H1 (cell line): ENCODE measurements at regions not wholly inside any gene's neighbourhood (a gene's known extent, or its start where the extent isn't known, plus 50 kb on each side); places are given as distances from the start of the nearest gene placed in this dataset.

Source experiments
- CTCF ChIA-PET: fragments of 300-600 bp; sonication (Branson Sonifier 250); formaldehyde crosslinking; loops from one replicate; lab custom pipeline; 2021; ENCODE audit not compliant: partially characterized antibody; lab: Charles Lee
- POLR2A ChIA-PET: fragments of 300-600 bp; sonication (Branson Sonifier 250); formaldehyde crosslinking; loops from one replicate; lab custom pipeline; 2021; ENCODE audit warnings: inconsistent platforms; ENCODE audit not compliant: partially characterized antibody; lab: Charles Lee
- DNase-seq, 2 experiments: peaks; one replicate each; pipeline versions ENCODE4 v3.0.0 to v3.0.0-alpha.2; 2010 to 2022; ENCODE audit warnings: low spot score in 2 of 2, low read depth in 1 of 2, mixed read lengths in 1 of 2
- FAIRE-seq: peaks from 2 replicates; lab custom pipeline; 2011; peaks lifted over from hg19 to GRCh38; lab: Jason Lieb, UNC
- H2AFZ ChIP-seq: 2 replicates; pipeline ENCODE4 v1.8.1; 2012; ENCODE audit warnings: low read length, inconsistent platforms
- H2AK5ac ChIP-seq: 2 replicates; pipeline ENCODE4 v1.6.1; 2013; ENCODE audit warnings: low read depth, low read length
- H2BK120ac ChIP-seq: replicated peaks from 2 replicates; pipeline ENCODE3; 2013; ENCODE audit warnings: low read depth, low read length, inconsistent platforms
- H2BK12ac ChIP-seq: 2 replicates; pipeline ENCODE4 v1.6.1; 2013; ENCODE audit warnings: low read depth, low read length
- H2BK15ac ChIP-seq: 2 replicates; pipeline ENCODE4 v1.6.1; 2013; ENCODE audit warnings: low read length
- H2BK20ac ChIP-seq: 2 replicates; pipeline ENCODE4 v1.6.1; 2013; ENCODE audit warnings: low read length
- H2BK5ac ChIP-seq: 2 replicates; pipeline ENCODE4 v1.6.1; 2013; ENCODE audit warnings: low read depth, low read length
- H3K14ac ChIP-seq: 2 replicates; pipeline ENCODE4 v1.6.1; 2013; ENCODE audit warnings: inconsistent platforms; ENCODE audit not compliant: insufficient read length
- H3K18ac ChIP-seq: 2 replicates; pipeline ENCODE4 v1.6.1; 2013; ENCODE audit warnings: low read length; ENCODE audit errors: extremely low read depth
- H3K23ac ChIP-seq: 2 replicates; pipeline ENCODE4 v1.6.1; 2013; ENCODE audit warnings: inconsistent platforms; ENCODE audit not compliant: insufficient read length
- H3K23me2 ChIP-seq: 2 replicates; pipeline ENCODE4 v1.6.1; 2013; ENCODE audit warnings: low read depth, low read length
- H3K27ac ChIP-seq: 2 replicates; pipeline ENCODE4 v1.6.1; 2011; ENCODE audit warnings: low read depth, low read length, inconsistent platforms
- H3K27me3 ChIP-seq, 4 experiments: replicated peaks in 1 of 4; 1 replicate in 1 of 4; 2 replicates in 3 of 4; pipeline versions ENCODE4 v1.6.1 to v1.8.1; 2011 to 2013; ENCODE audit warnings: low read length in 3 of 4, mild to moderate bottlenecking in 3 of 4, inconsistent platforms in 2 of 4, mixed read lengths in 2 of 4, moderate library complexity in 1 of 4; ENCODE audit not compliant: control insufficient read depth in 3 of 4, insufficient read depth in 3 of 4; ENCODE audit errors: extremely low read depth in 1 of 4
- H3K36me3 ChIP-seq, 4 experiments: 2 replicates each; pipeline versions ENCODE4 v1.6.1 to v1.8.1; 2011 to 2013; ENCODE audit warnings: mild to moderate bottlenecking in 4 of 4, low read length in 3 of 4, moderate library complexity in 2 of 4, control low read depth in 1 of 4, inconsistent platforms in 1 of 4; ENCODE audit not compliant: insufficient read depth in 4 of 4, control insufficient read depth in 2 of 4
- H3K4ac ChIP-seq: replicated peaks from 2 replicates; pipeline ENCODE3; 2013; ENCODE audit warnings: low read length, low read depth, mixed read lengths, inconsistent platforms; ENCODE audit not compliant: insufficient read length
- H3K4me1 ChIP-seq, 4 experiments: replicated peaks in 1 of 4; 1 replicate in 1 of 4; 2 replicates in 3 of 4; pipeline versions ENCODE4 v1.6.1 to v1.8.1; 2011 to 2013; ENCODE audit warnings: low read length in 3 of 4, inconsistent platforms in 2 of 4, mixed read lengths in 1 of 4; ENCODE audit not compliant: insufficient read depth in 4 of 4, control insufficient read depth in 3 of 4
- H3K4me2 ChIP-seq, 2 experiments: 2 replicates each; pipeline versions ENCODE4 v1.6.1 to v1.8.1; 2011 to 2013; ENCODE audit warnings: low read depth in 2 of 2, low read length in 2 of 2, control low read depth in 1 of 2, inconsistent platforms in 1 of 2, mild to moderate bottlenecking in 1 of 2; ENCODE audit not compliant: insufficient read depth in 1 of 2
- H3K4me3 ChIP-seq, 4 experiments: fragments of 200-600, 300-600 bp in 1 of 4; sonication (generic), shearing (Covaris generic), sonication (Bioruptor Twin) in 1 of 4; 2 replicates each; pipeline versions ENCODE4 v1.5.1 to v1.8.1; 2011 to 2016; ENCODE audit warnings: low read length in 4 of 4, low read depth in 3 of 4, control low read depth in 2 of 4, inconsistent platforms in 2 of 4, mild to moderate bottlenecking in 2 of 4, mixed read lengths in 1 of 4, moderate library complexity in 1 of 4; ENCODE audit not compliant: insufficient read depth in 2 of 4; ENCODE audit errors: extremely low read depth in 1 of 4
- H3K56ac ChIP-seq: replicated peaks from 2 replicates; pipeline ENCODE3; 2013; ENCODE audit warnings: low read depth, mild to moderate bottlenecking, mixed read lengths, low read length, inconsistent platforms; ENCODE audit not compliant: insufficient read length
- H3K79me1 ChIP-seq: 2 replicates; pipeline ENCODE4 v1.6.1; 2013; ENCODE audit warnings: low read depth, low read length, control low read depth
- H3K79me2 ChIP-seq, 2 experiments: 2 replicates each; pipeline versions ENCODE4 v1.6.1 to v1.8.1; 2012 to 2013; ENCODE audit warnings: low read length in 2 of 2, mild to moderate bottlenecking in 2 of 2, inconsistent platforms in 1 of 2; ENCODE audit not compliant: insufficient read depth in 2 of 2, control insufficient read depth in 1 of 2
- H3K9ac ChIP-seq, 4 experiments: replicated peaks in 1 of 4; 1 replicate in 1 of 4; 2 replicates in 3 of 4; pipeline versions ENCODE4 v1.6.1 to v1.8.1; 2011 to 2013; ENCODE audit warnings: low read depth in 3 of 4, low read length in 3 of 4, control low read depth in 2 of 4, mild to moderate bottlenecking in 2 of 4, moderate library complexity in 2 of 4, inconsistent platforms in 1 of 4; ENCODE audit errors: extremely low read depth in 1 of 4
- H3K9me3 ChIP-seq, 2 experiments: 2 replicates each; pipeline versions ENCODE4 v1.6.1 to v1.8.1; 2012 to 2013; ENCODE audit warnings: mild to moderate bottlenecking in 2 of 2, moderate library complexity in 2 of 2, control low read depth in 1 of 2, inconsistent platforms in 1 of 2, low read depth in 1 of 2, low read length in 1 of 2, mixed read lengths in 1 of 2; ENCODE audit not compliant: insufficient read depth in 2 of 2
- H4K20me1 ChIP-seq, 2 experiments: replicated peaks in 1 of 2; 2 replicates each; pipeline versions ENCODE3 to v1.8.1; 2011 to 2013; ENCODE audit warnings: inconsistent platforms in 2 of 2, low read length in 2 of 2, mild to moderate bottlenecking in 1 of 2; ENCODE audit not compliant: insufficient read depth in 2 of 2, control insufficient read depth in 1 of 2
- H4K5ac ChIP-seq: 2 replicates; pipeline ENCODE4 v1.6.1; 2013; ENCODE audit warnings: low read length, low read depth, mixed read lengths, inconsistent platforms; ENCODE audit not compliant: insufficient read length
- H4K8ac ChIP-seq: 2 replicates; pipeline ENCODE4 v1.8.0; 2013; ENCODE audit warnings: mild to moderate bottlenecking, moderate library complexity, low read length, inconsistent platforms; ENCODE audit not compliant: insufficient read depth; ENCODE audit errors: extremely low read depth
- H4K91ac ChIP-seq: replicated peaks from 2 replicates; pipeline ENCODE3; 2013; ENCODE audit warnings: low read length, mixed read lengths, inconsistent platforms; ENCODE audit not compliant: insufficient read length
- CHD7 ChIP-seq: fragments of 300-600 bp; sonication (generic); IDR thresholded peaks from 2 replicates; pipeline ENCODE4 v1.7.1; 2012; ENCODE audit warnings: low read length, moderate library complexity, mild to moderate bottlenecking, inconsistent platforms; ENCODE audit not compliant: insufficient replicate concordance
- WGBS, 2 experiments: shearing (Covaris generic) in 1 of 2; methylation state at CpG; one replicate each; pipeline versions ENCODE4 v1.1.6 to v1.1.7; 2013 to 2015; ENCODE audit warnings: low lambda C conversion rate in 2 of 2, mixed read lengths in 2 of 2, inconsistent platforms in 1 of 2, low coverage in 1 of 2, missing lambda C conversion rate in 1 of 2; ENCODE audit not compliant: insufficient replicate concordance in 2 of 2, insufficient coverage in 1 of 2, insufficient read length in 1 of 2; ENCODE audit errors: extremely low coverage in 1 of 2, missing lambda C conversion rate in 1 of 2; 5-methylcytosine and 5-hydroxymethylcytosine counted together

GRCh38 chr13:31913459-31913858 is 118.1 kb upstream of the FRY start:
- H2AK5ac ChIP-seq, result no peak overlapping the region
- H2AFZ ChIP-seq, result no peak overlapping the region
- no peak overlapping the region for H3K14ac ChIP-seq
- H2BK5ac ChIP-seq, result no peak overlapping the region
- 90% methylated on average over 2 of the region's 2 CpGs; no CpG with 5 or more reads in 1 of the 2 experiments for WGBS, 2 experiments
- H4K91ac ChIP-seq, result no peak overlapping the region
- H3K4me2 ChIP-seq, result no peak overlapping the region
- H3K27ac ChIP-seq, result no peak overlapping the region
- no peak overlapping the region for H2BK15ac ChIP-seq
- H3K4me3 ChIP-seq, result no peak overlapping the region
- H3K23me2 ChIP-seq, result no peaks in the 10 kb centered on the region
- no peak overlapping the region for H2BK120ac ChIP-seq
- no peaks in the 10 kb centered on the region; a peak in 1 of 7 replicates for H3K4me1 ChIP-seq
- no peaks in the 10 kb centered on the region for H3K27me3 ChIP-seq
- H3K9ac ChIP-seq, result no peak overlapping the region
- H3K18ac ChIP-seq, result no peak overlapping the region
- FAIRE-seq (no peak), DNase-seq (no peak)
- H2BK20ac ChIP-seq, result no peak overlapping the region
- no peak overlapping the region for H4K8ac ChIP-seq
- no peak overlapping the region for H3K56ac ChIP-seq
- ChIA-PET POLR2A (no interaction called here), CTCF (interaction anchor here (1.0 to 2.4 kb wide), 2 partner anchors 35 to 251 kb away, joined by 3 to 8 read pairs; no protein-coding TSS in a partner anchor)
- H4K20me1 ChIP-seq, result no peaks in the 10 kb centered on the region
- no peaks in the 10 kb centered on the region for H3K79me1 ChIP-seq
- H2BK12ac ChIP-seq, result no peak overlapping the region
- H3K23ac ChIP-seq, result no peak overlapping the region
- no peaks in the 10 kb centered on the region for H3K79me2 ChIP-seq
- H4K5ac ChIP-seq, result no peak overlapping the region
- no peaks in the 10 kb centered on the region for H3K36me3 ChIP-seq
- no peaks in the 10 kb centered on the region for H3K9me3 ChIP-seq
- no peak overlapping the region for H3K4ac ChIP-seq
- no peak for TF ChIP-seq CHD7
